NCI-H82 treated with DMSO at 0.1 percent for 48 hours (cell line): ENCODE measurements at regions not wholly inside any gene's neighbourhood (a gene's known extent, or its start where the extent isn't known, plus 50 kb on each side); places are given as distances from the start of the nearest gene placed in this dataset.
"Not testable (repeated sequence)": the region's sequence is repeated elsewhere in the genome, so short reads cannot be mapped to it uniquely, and the experiment has no call there.

ENCODE experiments used
- DNase-seq: peaks from one replicate; lab custom pipeline; 2025; ENCODE audit not compliant: unreplicated experiment; lab: John Stamatoyannopoulos, UW

GRCh38 chr11:7874056-7874455 is 57.0 kb downstream of the OR10A6 start:
- DNase-seq = no peak

- DNase-seq = no peak
These were observed 58.2 kb downstream of the OR10A6 start for GRCh38 chr11:7872890-7873289.

- DNase-seq = no peak
These were observed 60.0 kb downstream of the OR10A6 start for GRCh38 chr11:7871056-7871455.

- no peak for DNase-seq
These were observed 61.6 kb downstream of the OR10A6 start for GRCh38 chr11:7869467-7869866.

GRCh38 chr11:7861292-7861691 is 64.5 kb upstream of the OR5P2 start:
- DNase-seq = not testable (repeated sequence)

- not testable (repeated sequence) for DNase-seq
These were observed 64.1 kb upstream of the OR5P2 start for GRCh38 chr11:7860844-7861243.

- no peak for DNase-seq
These were observed 61.3 kb upstream of the OR5P2 start for GRCh38 chr11:7858006-7858405.

- DNase-seq = peak; percentile 46
These were observed 54.6 kb upstream of the OR5P2 start for GRCh38 chr11:7851391-7851790.

- no peak for DNase-seq
These were observed 52.3 kb upstream of the OR5P2 start for GRCh38 chr11:7849018-7849417.
